ENCODE measurements at regions not wholly inside any gene's neighbourhood (a gene's known extent, or its start where the extent isn't known, plus 50 kb on each side); places are given as distances from the start of the nearest gene placed in this dataset.

- Mint-ChIP-seq H3K36me3 (ENCODE audit: low read depth, unreplicated experiment) (no peaks in the 10 kb centered on the region), H3K27ac (ENCODE audit: unreplicated experiment) (no peak overlapping the region), H3K9me3 (ENCODE audit: unreplicated experiment) (peaks cover 2% of the 10 kb centered on the region), H3K27me3 (ENCODE audit: low read depth, unreplicated experiment) (no peaks in the 10 kb centered on the region), H3K4me3 (ENCODE audit: unreplicated experiment) (no peak overlapping the region), H3K4me1 (ENCODE audit: low read depth, unreplicated experiment) (no peaks in the 10 kb centered on the region)
- Histone ChIP-seq H3K4me2 (ENCODE audit: low read length) (no peak overlapping the region), H4K20me1 (ENCODE audit: insufficient read depth, low read length) (no peaks in the 10 kb centered on the region), H2AFZ (ENCODE audit: low read depth, low read length) (no peak overlapping the region), H3K9me3 (ENCODE audit: insufficient read depth, low read depth, low read length) (no peaks in the 10 kb centered on the region), H3K79me2 (ENCODE audit: insufficient read depth, low read length) (no peaks in the 10 kb centered on the region), H3K36me3 (ENCODE audit: insufficient read depth, low read length) (no peaks in the 10 kb centered on the region), H3K27me3 (ENCODE audit: insufficient read depth, low read length) (no peaks in the 10 kb centered on the region), H3K9ac (ENCODE audit: low read length) (no peak overlapping the region), H3K4me3 (ENCODE audit: insufficient read depth, low read depth, low read length) (no peak overlapping the region), H3K27ac (ENCODE audit: low read depth, low read length) (no peak overlapping the region), H3K4me1 (ENCODE audit: insufficient read depth, low read length) (no peaks in the 10 kb centered on the region)
- FAIRE-seq: no peak
- DNase-seq (ENCODE audit: low read depth): no peak
- TF ChIP-seq EZH2 (IDR thresholded peaks at IDR 0.05; ENCODE audit: insufficient read depth, low read length): no peak
- TF ChIP-seq CTCF (IDR thresholded peaks at IDR 0.05; ENCODE audit: insufficient read depth, low read depth, low read length): no peak
Observed at GRCh38 chr13:69101841-69102240, 1005.8 kb upstream of the ATXN8OS start.

- H4K20me1 ChIP-seq (ENCODE audit: insufficient read depth, low read length): no peaks in the 10 kb centered on the region
- no peak overlapping the region for H3K9ac ChIP-seq (ENCODE audit: low read length)
- FAIRE-seq (no peak), DNase-seq (ENCODE audit: low read depth) (no peak)
- H3K27ac ChIP-seq (ENCODE audit: low read depth, low read length): no peak overlapping the region
- no peaks in the 10 kb centered on the region for H3K9me3 ChIP-seq (ENCODE audit: insufficient read depth, low read depth, low read length)
- TF ChIP-seq EZH2 (IDR thresholded peaks at IDR 0.05; ENCODE audit: insufficient read depth, low read length) (no peak), CTCF (IDR thresholded peaks at IDR 0.05; ENCODE audit: insufficient read depth, low read depth, low read length) (no peak)
- H3K79me2 ChIP-seq (ENCODE audit: insufficient read depth, low read length): no peaks in the 10 kb centered on the region
- Mint-ChIP-seq H3K36me3 (ENCODE audit: low read depth, unreplicated experiment) (no peaks in the 10 kb centered on the region), H3K9me3 (ENCODE audit: unreplicated experiment) (no peaks in the 10 kb centered on the region), H3K4me1 (ENCODE audit: low read depth, unreplicated experiment) (no peaks in the 10 kb centered on the region), H3K27me3 (ENCODE audit: low read depth, unreplicated experiment) (no peaks in the 10 kb centered on the region), H3K4me3 (ENCODE audit: unreplicated experiment) (no peak overlapping the region), H3K27ac (ENCODE audit: unreplicated experiment) (no peak overlapping the region)
- no peak overlapping the region for H2AFZ ChIP-seq (ENCODE audit: low read depth, low read length)
- no peaks in the 10 kb centered on the region for H3K27me3 ChIP-seq (ENCODE audit: insufficient read depth, low read length)
- H3K4me1 ChIP-seq (ENCODE audit: insufficient read depth, low read length): no peaks in the 10 kb centered on the region
- H3K4me3 ChIP-seq (ENCODE audit: insufficient read depth, low read depth, low read length): no peak overlapping the region
- no peak overlapping the region for H3K4me2 ChIP-seq (ENCODE audit: low read length)
- H3K36me3 ChIP-seq (ENCODE audit: insufficient read depth, low read length): no peaks in the 10 kb centered on the region
Observed at GRCh38 chr13:69094485-69094884, 1013.1 kb upstream of the ATXN8OS start.

- Mint-ChIP-seq H3K9me3 (ENCODE audit: unreplicated experiment) (no peaks in the 10 kb centered on the region), H3K4me1 (ENCODE audit: low read depth, unreplicated experiment) (no peaks in the 10 kb centered on the region), H3K36me3 (ENCODE audit: low read depth, unreplicated experiment) (no peaks in the 10 kb centered on the region), H3K4me3 (ENCODE audit: unreplicated experiment) (no peak overlapping the region), H3K27me3 (ENCODE audit: low read depth, unreplicated experiment) (no peaks in the 10 kb centered on the region), H3K27ac (ENCODE audit: unreplicated experiment) (no peak overlapping the region)
- H3K36me3 ChIP-seq (ENCODE audit: insufficient read depth, low read length): no peaks in the 10 kb centered on the region
- DNase-seq (ENCODE audit: low read depth) (no peak), FAIRE-seq (no peak)
- H2AFZ ChIP-seq (ENCODE audit: low read depth, low read length): no peak overlapping the region
- no peaks in the 10 kb centered on the region for H3K4me1 ChIP-seq (ENCODE audit: insufficient read depth, low read length)
- no peak overlapping the region for H3K4me3 ChIP-seq (ENCODE audit: insufficient read depth, low read depth, low read length)
- H3K27me3 ChIP-seq (ENCODE audit: insufficient read depth, low read length): no peaks in the 10 kb centered on the region
- H4K20me1 ChIP-seq (ENCODE audit: insufficient read depth, low read length): no peaks in the 10 kb centered on the region
- H3K9ac ChIP-seq (ENCODE audit: low read length): no peak overlapping the region
- TF ChIP-seq CTCF (IDR thresholded peaks at IDR 0.05; ENCODE audit: insufficient read depth, low read depth, low read length) (no peak), EZH2 (IDR thresholded peaks at IDR 0.05; ENCODE audit: insufficient read depth, low read length) (no peak)
- H3K79me2 ChIP-seq (ENCODE audit: insufficient read depth, low read length): no peaks in the 10 kb centered on the region
- H3K9me3 ChIP-seq (ENCODE audit: insufficient read depth, low read depth, low read length): no peaks in the 10 kb centered on the region
- H3K4me2 ChIP-seq (ENCODE audit: low read length): no peak overlapping the region
- H3K27ac ChIP-seq (ENCODE audit: low read depth, low read length): no peak overlapping the region
Observed at GRCh38 chr13:69092615-69093322, 1014.9 kb upstream of the ATXN8OS start.
